ELF-1 (cell line): ENCODE measurements at regions not wholly inside any gene's neighbourhood (a gene's known extent, or its start where the extent isn't known, plus 50 kb on each side); places are given as distances from the start of the nearest gene placed in this dataset.

ENCODE experiments used
- DNase-seq: peaks from one replicate; pipeline ENCODE4 v3.0.0-alpha.2; 2016; ENCODE audit warnings: low read depth, low spot score

GRCh38 chr6:120632975-120633374, 701.3 kb downstream of the TBC1D32 start:
- DNase-seq = no peak

DNA sequence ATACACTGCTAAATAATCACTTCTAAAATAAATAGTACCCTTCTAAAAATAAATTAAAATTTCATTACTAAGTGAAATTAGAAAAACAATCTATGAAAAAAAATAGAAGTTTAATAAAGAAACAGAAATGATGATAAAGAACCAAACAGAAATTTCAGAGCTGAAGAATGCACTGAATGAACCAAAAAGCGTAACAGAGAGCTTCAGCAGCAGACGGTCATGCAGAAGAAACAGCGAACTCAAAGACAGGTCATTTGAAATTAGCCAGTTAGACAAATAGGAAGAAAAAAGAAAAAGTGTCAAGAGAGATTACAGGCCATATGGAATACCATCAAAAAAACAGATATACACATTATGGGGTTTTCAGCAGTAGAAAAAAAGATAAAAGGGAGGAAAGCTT, 706.7 kb downstream of the TBC1D32 start:
- no peak for DNase-seq

- DNase-seq = no peak
These were observed 712.1 kb downstream of the TBC1D32 start for GRCh38 chr6:120622127-120622631.

- no peak for DNase-seq
These were observed 713.4 kb downstream of the TBC1D32 start for GRCh38 chr6:120620900-120621299.

DNA sequence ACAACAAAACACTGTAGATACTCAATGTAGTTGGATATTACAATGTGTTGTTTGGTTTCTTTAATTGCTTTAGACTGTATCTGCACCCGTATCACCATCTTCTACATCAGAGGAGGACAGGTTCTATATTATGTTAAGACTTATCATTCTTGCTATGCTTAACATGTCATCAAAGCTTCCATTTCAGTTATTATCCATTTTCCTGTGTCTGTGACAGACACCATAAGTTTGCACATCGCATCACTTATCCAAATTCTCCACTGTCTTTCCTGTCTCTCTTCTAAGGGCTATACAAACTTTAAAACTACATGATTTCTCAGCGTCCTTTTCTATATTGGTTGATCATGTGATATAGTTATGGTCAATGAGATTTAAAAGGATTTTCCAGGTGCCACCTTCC, 719.0 kb downstream of the TBC1D32 start:
- DNase-seq = no peak

GRCh38 chr6:120614723-120615122, 719.6 kb downstream of the TBC1D32 start:
- DNase-seq = no peak

DNA sequence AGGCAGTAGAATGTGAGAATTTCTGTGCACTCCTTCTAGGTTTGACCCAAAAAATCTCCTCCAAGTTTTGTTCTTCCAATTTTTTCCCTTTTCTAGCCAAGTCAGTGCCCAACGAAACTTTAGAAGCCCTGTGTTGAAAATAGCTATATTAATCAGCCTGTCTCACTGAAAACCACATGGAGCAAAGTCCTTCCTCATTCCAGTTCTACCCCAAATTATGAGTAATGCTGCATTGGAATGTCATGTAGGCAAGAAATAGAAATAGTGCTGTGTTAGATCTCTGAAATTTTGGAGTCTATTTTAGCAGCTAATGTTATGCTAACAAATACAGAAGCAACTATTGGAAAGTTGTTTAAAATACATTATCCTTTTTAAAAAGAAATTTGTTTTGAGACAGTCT, 725.5 kb downstream of the TBC1D32 start:
- no peak for DNase-seq

GRCh38 chr6:120606743-120607142, 727.5 kb downstream of the TBC1D32 start:
- DNase-seq = no peak

- no peak for DNase-seq
These were observed 729.8 kb downstream of the TBC1D32 start for GRCh38 chr6:120604510-120604909.

- no peak for DNase-seq
These were observed 743.7 kb downstream of the TBC1D32 start for GRCh38 chr6:120590611-120591010.

- no peak for DNase-seq
These were observed 745.9 kb downstream of the TBC1D32 start for GRCh38 chr6:120588424-120588823.

DNA sequence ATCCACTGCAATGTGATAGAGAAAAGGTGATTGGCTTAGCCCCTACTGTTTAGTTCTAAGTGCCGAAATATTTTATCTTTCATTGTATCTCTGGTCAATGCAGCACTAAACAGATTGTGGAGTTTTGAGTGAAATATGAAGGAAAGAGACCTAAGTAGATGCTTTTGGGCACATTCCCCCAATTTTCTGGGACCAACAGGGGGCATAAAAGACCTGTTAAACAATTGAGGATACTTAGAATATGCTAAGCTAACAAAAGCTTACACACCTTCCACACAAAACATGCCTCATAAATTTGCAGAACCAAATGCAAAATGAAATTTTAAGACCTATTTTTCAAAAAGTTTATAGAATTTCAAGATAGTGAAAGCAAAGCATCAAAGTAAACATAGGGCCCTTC, 746.9 kb downstream of the TBC1D32 start:
- DNase-seq = no peak

DNA sequence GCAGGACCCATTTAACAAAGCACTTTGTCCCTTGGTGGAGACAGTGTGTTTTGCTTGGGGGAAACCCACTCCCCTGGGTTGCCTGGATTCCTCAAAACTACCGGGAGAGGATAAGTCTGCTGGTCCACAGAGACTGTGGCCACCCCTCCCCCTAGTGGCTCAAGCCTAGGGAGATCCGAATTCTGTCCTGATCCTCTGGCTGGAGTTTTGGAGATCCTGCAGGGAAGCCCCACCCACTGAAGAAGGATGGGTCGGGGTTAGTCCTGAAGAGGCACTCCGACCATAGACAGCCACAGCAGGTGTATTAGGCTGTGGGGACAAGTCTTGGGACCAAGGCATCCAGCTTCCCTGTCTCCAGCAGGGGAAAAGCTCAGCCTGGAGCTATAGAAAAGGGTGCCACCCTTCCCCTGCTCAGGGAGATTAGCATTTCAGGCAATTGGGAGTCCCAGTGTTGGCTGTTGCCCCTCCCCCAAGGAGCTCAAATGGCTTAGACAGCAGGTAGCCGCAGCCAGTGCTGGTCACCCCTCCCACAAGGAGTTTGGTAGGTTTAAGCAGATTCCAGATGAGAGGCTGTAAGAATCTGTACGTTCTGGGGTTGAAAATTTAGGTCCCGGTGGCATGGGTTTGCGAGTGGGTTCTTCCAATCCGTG, 750.0 kb downstream of the TBC1D32 start:
- DNase-seq = peak; percentile 43

DNA sequence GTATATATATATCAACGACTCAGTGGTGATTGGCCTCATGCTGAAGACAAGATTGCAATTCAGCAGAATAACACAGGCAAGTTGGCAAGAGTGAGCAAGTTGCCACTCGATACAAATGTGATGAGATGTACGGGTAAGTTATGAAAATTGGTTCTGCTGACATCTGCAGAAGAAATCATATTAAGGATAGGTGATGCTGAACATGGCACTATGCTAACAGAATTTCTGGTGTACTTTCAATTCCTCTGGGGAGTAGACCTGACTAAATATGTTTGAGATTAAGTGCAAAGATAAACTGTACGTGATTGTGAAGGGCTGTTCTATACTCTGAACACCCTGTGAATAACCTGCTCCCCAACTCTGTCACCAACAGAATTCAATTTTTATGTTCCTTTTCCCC, 758.2 kb downstream of the TBC1D32 start:
- DNase-seq = no peak

GRCh38 chr6:120569714-120570113, 764.6 kb downstream of the TBC1D32 start:
- no peak for DNase-seq

DNA sequence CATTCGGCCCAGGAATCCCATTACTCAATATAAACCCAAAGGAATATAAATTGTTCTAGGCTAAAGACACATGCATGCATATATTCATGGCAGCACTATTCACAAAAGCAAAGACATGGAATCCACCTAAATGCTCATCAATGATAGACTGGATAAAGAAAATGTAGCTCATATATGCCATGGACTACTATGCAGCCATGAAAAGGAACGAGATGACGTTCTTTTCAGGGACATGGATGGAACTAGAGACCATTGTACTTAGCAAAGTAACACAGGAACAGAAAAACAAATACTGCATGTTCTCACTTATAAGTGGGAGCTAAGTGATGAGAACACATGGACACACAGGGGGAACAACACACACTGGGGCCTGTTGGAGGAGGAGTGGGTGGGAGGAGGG, 769.5 kb downstream of the TBC1D32 start:
- no peak for DNase-seq

GRCh38 chr6:120558294-120558693, 776.0 kb downstream of the TBC1D32 start:
- no peak for DNase-seq

GRCh38 chr6:120557554-120557953, 776.7 kb downstream of the TBC1D32 start:
- DNase-seq = no peak

- no peak for DNase-seq
These were observed 777.8 kb downstream of the TBC1D32 start for GRCh38 chr6:120556491-120556890.

- no peak for DNase-seq
These were observed 780.9 kb downstream of the TBC1D32 start for GRCh38 chr6:120553353-120553752.

DNA sequence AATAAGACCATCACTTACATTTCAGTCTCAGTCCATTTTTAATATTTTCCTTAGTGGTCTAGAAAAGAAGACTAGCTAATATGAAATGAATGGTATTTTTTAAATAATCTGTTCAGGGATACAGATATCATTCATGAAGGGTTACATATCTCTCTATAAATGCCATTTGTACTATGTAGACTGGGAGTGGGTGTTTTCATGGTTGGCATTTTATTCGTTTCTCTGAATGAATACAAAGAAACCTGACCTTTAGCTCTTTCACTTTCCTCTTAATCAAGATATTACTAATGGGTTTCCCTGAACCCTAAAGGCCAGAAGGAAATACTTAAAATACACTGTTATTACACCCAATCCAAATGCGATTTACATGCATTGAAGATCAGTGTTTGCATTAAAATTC, 788.9 kb downstream of the TBC1D32 start:
- no peak for DNase-seq

DNA sequence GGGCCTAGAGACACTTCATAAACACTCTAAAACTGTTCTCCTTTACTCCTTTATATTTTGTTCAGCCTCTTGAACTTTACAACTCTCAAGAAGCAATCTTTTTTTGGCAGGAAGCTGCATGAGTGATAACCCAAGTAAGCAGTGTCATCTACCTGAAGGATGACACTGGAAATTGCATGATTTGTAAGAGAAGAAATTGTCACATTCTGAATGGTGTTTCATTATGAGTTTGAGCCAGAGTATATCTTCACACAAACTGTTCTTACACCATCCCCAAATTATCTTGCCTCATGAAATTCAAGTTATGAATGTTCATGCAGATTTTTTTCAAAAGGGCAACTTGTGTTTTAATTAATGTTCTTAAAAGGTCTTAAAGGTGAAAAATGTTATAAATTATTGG, 799.3 kb downstream of the TBC1D32 start:
- DNase-seq = no peak

DNA sequence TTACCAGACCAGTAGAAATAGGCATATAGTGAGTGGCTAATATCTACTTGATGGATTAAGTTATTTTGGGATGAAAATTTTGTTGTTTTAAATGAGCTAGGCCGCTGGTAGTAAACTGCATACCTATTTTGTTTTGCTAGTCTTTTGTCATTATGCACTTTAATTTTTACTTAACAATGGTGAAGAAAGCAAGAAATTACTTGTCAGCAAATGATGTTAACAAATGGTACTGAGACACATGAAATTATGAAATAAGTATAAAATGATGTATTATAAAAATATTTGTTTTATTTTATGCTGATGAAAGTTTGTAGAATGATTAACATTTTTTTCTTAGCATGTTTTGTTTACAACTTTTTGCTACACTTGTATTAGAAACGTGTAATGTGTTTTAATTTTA, 807.7 kb downstream of the TBC1D32 start:
- DNase-seq = no peak

- no peak for DNase-seq
These were observed 819.7 kb downstream of the TBC1D32 start for GRCh38 chr6:120514544-120514943.
